Lower lobe of right lung (tissue), 2 donors: ENCODE measurements at regions not wholly inside any gene's neighbourhood (a gene's known extent, or its start where the extent isn't known, plus 50 kb on each side); places are given as distances from the start of the nearest gene placed in this dataset.

ENCODE experiments used
- ATAC-seq, 2 donors: fragments of 200-7000 bp; cut with Tn5 transposase; one replicate each; pipeline ENCODE4 v1.9.1; 2020 to 2022; ENCODE audit warnings: mild to moderate bottlenecking in 2 of 2, moderate library complexity in 2 of 2
- DNase-seq: peaks from one replicate; pipeline ENCODE4 v3.0.0-alpha.2; 2020
- H3K27ac ChIP-seq: fragments of 200-600 bp; one replicate; pipeline ENCODE4 v1.8.0; 2022
- H3K27me3 ChIP-seq: fragments of 200-600 bp; one replicate; pipeline ENCODE4 v1.8.0; 2022; ENCODE audit warnings: low read depth
- H3K36me3 ChIP-seq: fragments of 200-600 bp; one replicate; pipeline ENCODE4 v1.8.0; 2022; ENCODE audit warnings: mild to moderate bottlenecking
- H3K4me1 ChIP-seq: fragments of 200-600 bp; one replicate; pipeline ENCODE4 v1.8.0; 2022
- H3K4me3 ChIP-seq: fragments of 200-600 bp; one replicate; pipeline ENCODE4 v1.8.0; 2022; ENCODE audit warnings: mild to moderate bottlenecking
- H3K9me3 ChIP-seq: fragments of 200-600 bp; one replicate; pipeline ENCODE4 v1.8.0; 2022
- intact Hi-C: fragments of 100-400 bp; cut with DNase I; formaldehyde crosslinking; loops from one replicate; pipeline ENCODE4 v1.11.0; 2022
- TF ChIP-seq, protein P1 (sequence below): fragments of 200-600 bp; IDR thresholded peaks from one replicate; pipeline ENCODE4 v1.8.0; 2022; ENCODE audit warnings: antibody characterized with exemption, mild to moderate bottlenecking
- donor health status: DM: no; HTN: yes; CAD: no; lungs with severe emphysema.

DNA sequence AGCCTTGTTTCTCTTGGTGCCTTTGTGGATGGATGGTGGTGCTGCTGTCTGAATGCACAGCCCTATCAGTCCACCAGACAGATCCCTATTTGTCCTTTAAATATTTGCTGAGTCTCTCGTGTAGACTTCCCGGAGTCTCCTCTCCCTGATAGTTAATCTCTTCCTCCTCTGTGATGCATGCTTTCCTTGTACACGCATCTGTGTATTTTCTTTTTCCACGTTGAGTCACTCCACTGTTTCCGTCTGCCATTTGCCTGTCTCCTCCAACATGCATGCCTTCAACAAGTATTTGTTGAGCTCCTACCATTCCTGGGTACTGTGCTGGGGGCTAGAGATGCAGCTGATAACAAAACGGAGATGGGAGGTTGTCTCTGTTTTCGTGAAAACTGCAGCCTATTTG, 282.6 kb downstream of the HAPSTR1 start:
- H3K27me3 ChIP-seq = no peaks in the 10 kb centered on the region
- H3K27ac ChIP-seq = no peak overlapping the region
- H3K4me3 ChIP-seq = no peak overlapping the region
- no peaks in the 10 kb centered on the region for H3K9me3 ChIP-seq
- no peaks in the 10 kb centered on the region for H3K36me3 ChIP-seq
- intact Hi-C loops = no loop called here
- DNase-seq (no peak), ATAC-seq (no peak)
- TF ChIP-seq, protein P1, sequence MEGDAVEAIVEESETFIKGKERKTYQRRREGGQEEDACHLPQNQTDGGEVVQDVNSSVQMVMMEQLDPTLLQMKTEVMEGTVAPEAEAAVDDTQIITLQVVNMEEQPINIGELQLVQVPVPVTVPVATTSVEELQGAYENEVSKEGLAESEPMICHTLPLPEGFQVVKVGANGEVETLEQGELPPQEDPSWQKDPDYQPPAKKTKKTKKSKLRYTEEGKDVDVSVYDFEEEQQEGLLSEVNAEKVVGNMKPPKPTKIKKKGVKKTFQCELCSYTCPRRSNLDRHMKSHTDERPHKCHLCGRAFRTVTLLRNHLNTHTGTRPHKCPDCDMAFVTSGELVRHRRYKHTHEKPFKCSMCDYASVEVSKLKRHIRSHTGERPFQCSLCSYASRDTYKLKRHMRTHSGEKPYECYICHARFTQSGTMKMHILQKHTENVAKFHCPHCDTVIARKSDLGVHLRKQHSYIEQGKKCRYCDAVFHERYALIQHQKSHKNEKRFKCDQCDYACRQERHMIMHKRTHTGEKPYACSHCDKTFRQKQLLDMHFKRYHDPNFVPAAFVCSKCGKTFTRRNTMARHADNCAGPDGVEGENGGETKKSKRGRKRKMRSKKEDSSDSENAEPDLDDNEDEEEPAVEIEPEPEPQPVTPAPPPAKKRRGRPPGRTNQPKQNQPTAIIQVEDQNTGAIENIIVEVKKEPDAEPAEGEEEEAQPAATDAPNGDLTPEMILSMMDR = no peak
- H3K4me1 ChIP-seq = no peaks in the 10 kb centered on the region

DNA sequence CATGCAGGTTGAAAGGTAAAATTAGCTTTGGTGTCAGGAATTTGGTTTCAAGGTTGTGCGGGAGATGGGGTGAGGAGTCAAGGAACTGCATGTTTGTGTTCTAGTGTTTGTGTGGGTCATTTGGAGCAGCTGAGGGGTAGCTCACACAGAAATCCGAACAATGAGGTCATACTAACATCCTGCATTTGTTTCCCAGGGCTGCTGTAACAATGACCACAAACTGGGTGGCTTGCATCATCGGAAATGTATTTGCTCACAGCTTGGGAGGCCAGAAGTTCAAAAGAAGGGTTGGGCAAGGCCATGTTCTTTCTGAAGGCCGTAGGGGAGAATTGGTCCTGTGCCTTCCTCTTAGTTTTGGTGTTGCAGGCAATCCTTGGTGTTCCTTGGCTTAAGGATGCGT, 287.4 kb downstream of the HAPSTR1 start:
- ATAC-seq (no peak), DNase-seq (no peak)

DNA sequence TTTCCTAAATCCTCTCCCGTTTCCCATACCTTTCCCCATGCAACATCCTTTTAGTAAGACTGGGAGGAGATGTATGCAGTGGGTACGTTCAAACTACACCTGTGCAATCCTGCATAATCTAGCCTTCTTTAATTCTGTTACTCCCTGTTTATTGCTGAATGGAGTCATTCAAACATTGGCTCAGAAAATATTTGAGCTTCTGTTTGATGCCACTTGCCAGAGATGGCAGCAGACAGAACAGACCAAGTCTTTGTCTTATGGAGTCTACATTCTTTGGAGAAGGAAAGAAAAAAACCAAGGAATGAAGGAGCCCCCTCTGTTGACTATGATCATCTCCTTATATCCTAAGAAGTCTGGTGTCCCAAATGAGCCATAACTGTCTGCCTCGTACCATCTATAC, 288.8 kb downstream of the HAPSTR1 start:
- Histone ChIP-seq H3K9me3 (no peaks in the 10 kb centered on the region), H3K36me3 (no peaks in the 10 kb centered on the region), H3K4me3 (no peak overlapping the region), H3K27me3 (no peaks in the 10 kb centered on the region), H3K4me1 (no peaks in the 10 kb centered on the region), H3K27ac (no peak overlapping the region)
- no peak for DNase-seq
- no peak for ATAC-seq
- TF ChIP-seq, protein P1 = no peak
- intact Hi-C loops = no loop called here

More for the DNA sequence above, 287.4 kb downstream of the HAPSTR1 start:
- no peaks in the 10 kb centered on the region for H3K27me3 ChIP-seq
- TF ChIP-seq, protein P1 = no peak
- H3K36me3 ChIP-seq = no peaks in the 10 kb centered on the region
- no peaks in the 10 kb centered on the region for H3K4me1 ChIP-seq
- intact Hi-C loops = no loop called here
- H3K4me3 ChIP-seq = no peak overlapping the region
- H3K9me3 ChIP-seq = no peaks in the 10 kb centered on the region
- no peak overlapping the region for H3K27ac ChIP-seq

DNA sequence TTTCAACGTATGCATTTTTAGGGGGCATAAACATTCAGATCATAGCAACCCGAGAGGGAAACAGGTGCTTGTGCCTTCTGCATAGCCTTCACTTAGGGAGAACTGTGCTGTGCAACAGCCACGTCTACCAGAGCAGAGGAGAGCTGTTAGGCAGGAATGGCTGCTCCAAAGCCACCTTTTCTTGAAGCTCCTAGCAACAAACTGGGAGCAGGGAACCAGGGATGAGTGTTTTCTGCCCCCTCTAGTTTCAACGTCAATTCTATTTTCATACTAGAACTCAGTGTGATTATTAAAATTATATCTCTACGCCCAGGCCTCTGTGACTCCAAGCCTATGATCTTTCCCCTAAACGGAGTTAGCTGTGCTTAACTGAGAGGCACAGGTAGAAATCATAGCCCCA, 290.0 kb downstream of the HAPSTR1 start:
- TF ChIP-seq, protein P1 = no peak
- no peaks in the 10 kb centered on the region for H3K4me1 ChIP-seq
- ATAC-seq = no peak
- H3K36me3 ChIP-seq = no peaks in the 10 kb centered on the region
- H3K4me3 ChIP-seq = no peak overlapping the region
- DNase-seq = no peak
- intact Hi-C loops = no loop called here
- no peaks in the 10 kb centered on the region for H3K27me3 ChIP-seq
- H3K9me3 ChIP-seq = no peaks in the 10 kb centered on the region
- H3K27ac ChIP-seq = no peak overlapping the region

DNA sequence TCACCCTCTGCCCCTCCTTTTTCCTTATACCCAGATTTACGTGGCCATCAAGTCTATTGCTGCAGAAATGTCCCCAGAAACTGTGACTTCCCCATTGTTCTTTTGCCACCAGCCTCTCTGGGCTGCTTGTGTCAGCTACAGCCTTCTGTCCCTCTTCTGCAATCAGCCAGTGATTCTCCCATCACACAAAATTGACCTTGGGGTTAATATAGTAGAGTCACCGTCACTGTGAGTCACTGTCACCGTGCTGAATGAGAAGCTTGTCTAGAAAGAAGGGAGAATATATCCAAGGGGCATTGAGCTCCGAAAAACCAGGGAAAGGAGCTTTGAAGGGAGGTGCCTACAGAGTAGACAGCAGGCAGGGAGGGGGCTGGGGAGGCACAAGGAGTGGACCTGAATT, 290.5 kb downstream of the HAPSTR1 start:
- no peak for DNase-seq
- Histone ChIP-seq H3K27me3 (no peaks in the 10 kb centered on the region), H3K9me3 (no peaks in the 10 kb centered on the region), H3K4me1 (no peaks in the 10 kb centered on the region), H3K27ac (no peak overlapping the region), H3K4me3 (no peak overlapping the region), H3K36me3 (no peaks in the 10 kb centered on the region)
- no peak for ATAC-seq
- intact Hi-C loops = no loop called here
- TF ChIP-seq, protein P1 = no peak

DNA sequence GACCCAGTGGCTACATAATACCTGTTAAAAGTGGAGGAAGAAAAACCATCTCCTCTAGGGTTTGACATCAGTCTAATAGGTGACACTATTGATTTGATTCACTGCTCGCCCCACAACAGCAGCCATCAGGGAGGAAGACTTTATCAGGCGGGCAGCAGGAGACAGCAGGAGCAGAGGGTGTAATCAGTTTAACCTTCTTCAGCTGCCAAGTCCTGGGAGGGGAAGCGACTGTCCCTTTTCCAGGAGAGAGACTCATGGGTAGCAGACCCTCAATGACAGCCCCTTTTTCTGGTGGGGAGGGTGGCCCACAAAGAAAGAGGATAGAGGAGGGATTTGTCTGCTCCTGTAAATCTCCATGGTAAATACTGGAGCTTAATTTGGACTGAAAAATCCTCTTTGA, 291.8 kb downstream of the HAPSTR1 start:
- TF ChIP-seq, protein P1 = no peak
- Histone ChIP-seq H3K36me3 (no peaks in the 10 kb centered on the region), H3K9me3 (no peaks in the 10 kb centered on the region), H3K27me3 (no peaks in the 10 kb centered on the region), H3K27ac (no peak overlapping the region), H3K4me1 (no peaks in the 10 kb centered on the region), H3K4me3 (no peak overlapping the region)
- ATAC-seq (no peak), DNase-seq (no peak)
- intact Hi-C loops = no loop called here
